Lower leg skin (tissue), 3 donors: ENCODE measurements at regions not wholly inside any gene's neighbourhood (a gene's known extent, or its start where the extent isn't known, plus 50 kb on each side); places are given as distances from the start of the nearest gene placed in this dataset.

Experiments
- CTCF ChIP-seq, 3 donors: fragments of 450-650 bp; IDR thresholded peaks; one replicate each; pipeline ENCODE4 v1.5.1; 2016; ENCODE audit warnings: antibody characterized with exemption in 3 of 3, mild to moderate bottlenecking in 3 of 3, moderate library complexity in 2 of 3
- POLR2A ChIP-seq, 2 donors: fragments of 450-650 bp; IDR thresholded peaks; one replicate each; pipeline ENCODE4 v1.6.1; 2016 to 2017; ENCODE audit warnings: antibody characterized with exemption in 2 of 2, mild to moderate bottlenecking in 1 of 2, moderate library complexity in 1 of 2

GRCh38 chr6:155693573-155694418 lies 238.2 kb upstream of the NOX3 start:
- TF ChIP-seq CTCF (IDR thresholded peaks at IDR 0.05) (no peak), POLR2A (IDR thresholded peaks at IDR 0.05) (no peak)
